ENCODE measurements at regions not wholly inside any gene's neighbourhood (a gene's known extent, or its start where the extent isn't known, plus 50 kb on each side); places are given as distances from the start of the nearest gene placed in this dataset.

GRCh38 chrX:40325161-40325560 is 227.4 kb upstream of the BCOR start:
- H3K9me2 ChIP-seq (ENCODE audit: insufficient read depth, low read length) = no peaks in the 10 kb centered on the region
- no peaks in the 10 kb centered on the region for H3K79me2 ChIP-seq (replicated peaks; ENCODE audit: insufficient read depth, low read length)
- TF ChIP-seq TAF1 (IDR thresholded peaks at IDR 0.05; ENCODE audit: low read depth) (no peak), EZH2 (IDR thresholded peaks at IDR 0.05; ENCODE audit: borderline replicate concordance, insufficient read depth, low read length, poor library complexity, severe bottlenecking) (no peak), SMC3 (conservative IDR thresholded peaks at IDR 0.05; ENCODE audit: poor library complexity) (no peak), REST (IDR thresholded peaks at IDR 0.05; ENCODE audit: borderline replicate concordance) (no peak), CTCF (IDR thresholded peaks at IDR 0.05; ENCODE audit: poor library complexity, severe bottlenecking) (no peak), POLR2AphosphoS5 (IDR thresholded peaks at IDR 0.05) (no peak), RAD21 (conservative IDR thresholded peaks at IDR 0.05) (no peak), MXI1 (conservative IDR thresholded peaks at IDR 0.05; ENCODE audit: poor library complexity, severe bottlenecking) (no peak), EP300 (conservative IDR thresholded peaks at IDR 0.05; ENCODE audit: poor library complexity, severe bottlenecking) (no peak)
- no peaks in the 10 kb centered on the region for H3K27me3 ChIP-seq (ENCODE audit: insufficient read depth, low read depth, low read length)
- H3K9ac ChIP-seq (ENCODE audit: low read length) = no peak overlapping the region
- no peak overlapping the region for H3K27ac ChIP-seq (ENCODE audit: low read length)
- H3F3A ChIP-seq (ENCODE audit: insufficient read depth, low read length, poor library complexity, severe bottlenecking) = no peaks in the 10 kb centered on the region
- no peak overlapping the region for H3K4me2 ChIP-seq (ENCODE audit: low read length)
- no peaks in the 10 kb centered on the region for H4K20me1 ChIP-seq (ENCODE audit: insufficient read depth)
- H2AFZ ChIP-seq (ENCODE audit: low read depth, low read length) = no peak overlapping the region
- no peak overlapping the region for H3K4me3 ChIP-seq (ENCODE audit: low read length)
- H3K36me3 ChIP-seq (ENCODE audit: insufficient read depth, low read length) = no peaks in the 10 kb centered on the region
- H3K9me3 ChIP-seq (ENCODE audit: low read length) = no peaks in the 10 kb centered on the region

- H2AFZ ChIP-seq (ENCODE audit: low read depth, low read length) = no peak overlapping the region
- H3K27me3 ChIP-seq (ENCODE audit: insufficient read depth, low read depth, low read length) = no peaks in the 10 kb centered on the region
- no peaks in the 10 kb centered on the region for H3K9me2 ChIP-seq (ENCODE audit: insufficient read depth, low read length)
- H3K9me3 ChIP-seq (ENCODE audit: low read length) = no peaks in the 10 kb centered on the region
- no peaks in the 10 kb centered on the region for H4K20me1 ChIP-seq (ENCODE audit: insufficient read depth)
- no peaks in the 10 kb centered on the region for H3K36me3 ChIP-seq (ENCODE audit: insufficient read depth, low read length)
- no peaks in the 10 kb centered on the region for H3K79me2 ChIP-seq (replicated peaks; ENCODE audit: insufficient read depth, low read length)
- H3K4me3 ChIP-seq (ENCODE audit: low read length) = no peak overlapping the region
- H3K9ac ChIP-seq (ENCODE audit: low read length) = no peak overlapping the region
- H3K4me2 ChIP-seq (ENCODE audit: low read length) = no peak overlapping the region
- no peak overlapping the region for H3K27ac ChIP-seq (ENCODE audit: low read length)
- TF ChIP-seq TAF1 (IDR thresholded peaks at IDR 0.05; ENCODE audit: low read depth) (no peak), REST (IDR thresholded peaks at IDR 0.05; ENCODE audit: borderline replicate concordance) (no peak), EZH2 (IDR thresholded peaks at IDR 0.05; ENCODE audit: borderline replicate concordance, insufficient read depth, low read length, poor library complexity, severe bottlenecking) (no peak), EP300 (conservative IDR thresholded peaks at IDR 0.05; ENCODE audit: poor library complexity, severe bottlenecking) (no peak), SMC3 (conservative IDR thresholded peaks at IDR 0.05; ENCODE audit: poor library complexity) (no peak), RAD21 (conservative IDR thresholded peaks at IDR 0.05) (no peak), CTCF (IDR thresholded peaks at IDR 0.05; ENCODE audit: poor library complexity, severe bottlenecking) (no peak), POLR2AphosphoS5 (IDR thresholded peaks at IDR 0.05) (no peak), MXI1 (conservative IDR thresholded peaks at IDR 0.05; ENCODE audit: poor library complexity, severe bottlenecking) (no peak)
- no peaks in the 10 kb centered on the region for H3F3A ChIP-seq (ENCODE audit: insufficient read depth, low read length, poor library complexity, severe bottlenecking)
Measured at GRCh38 chrX:40323977-40324376, 226.2 kb upstream of the BCOR start.

All from neural cell (in vitro differentiated cells).